ENCODE measurements at regions not wholly inside any gene's neighbourhood (a gene's known extent, or its start where the extent isn't known, plus 50 kb on each side); places are given as distances from the start of the nearest gene placed in this dataset.

GRCh38 chr6:115551527-115551926 lies 509.2 kb downstream of the FRK start (continued):
- TF ChIP-seq ARID4B (CRISPR knock-in tag; IDR thresholded peaks at IDR 0.05; ENCODE audit: borderline replicate concordance) (no peak), SP1 (CRISPR knock-in tag; conservative IDR thresholded peaks at IDR 0.05) (no peak), CDX4 (CRISPR knock-in tag; IDR thresholded peaks at IDR 0.05; ENCODE audit: borderline replicate concordance) (no peak), CREB1 (CRISPR knock-in tag; IDR thresholded peaks at IDR 0.05) (no peak), TEAD1 (CRISPR knock-in tag; IDR thresholded peaks at IDR 0.05) (no peak), STAT6 (CRISPR knock-in tag; conservative IDR thresholded peaks at IDR 0.05; ENCODE audit: low read depth) (no peak), FOXK1 (CRISPR knock-in tag; IDR thresholded peaks at IDR 0.05) (no peak), ZBTB21 (CRISPR knock-in tag; IDR thresholded peaks at IDR 0.05; ENCODE audit: borderline replicate concordance) (no peak)

- H3K4me3 Mint-ChIP-seq = no peak overlapping the region
- no peak for TF ChIP-seq FOXP1 (CRISPR knock-in tag; IDR thresholded peaks at IDR 0.05; ENCODE audit: borderline replicate concordance)
- no peaks in the 10 kb centered on the region for H3K36me3 Mint-ChIP-seq
- 0 out of 2 replicates have a peak, but pooled peaks cover 3% of the 10 kb centered on the region for H3K9me3 Mint-ChIP-seq
- CTCF ChIA-PET = interaction anchor here (1.0 kb wide), 2 partner anchors 130 to 492 kb away, joined by 3 to 5 read pairs; no protein-coding TSS in a partner anchor
- ATAC-seq = no peak
- POLR2A ChIA-PET = no interaction called here
- DNase-seq (ENCODE audit: low spot score) = no peak
- peaks cover 52% of the 10 kb centered on the region for H3K27me3 Mint-ChIP-seq (ENCODE audit: low read depth)
- H3K27ac Mint-ChIP-seq = no peak overlapping the region
- H3K4me1 Mint-ChIP-seq = peaks cover 16% of the 10 kb centered on the region; the same call in 1 of the 2 replicates
These were observed 515.1 kb downstream of the FRK start for GRCh38 chr6:115545672-115545986.

GRCh38 chr6:115544765-115545671 lies 515.7 kb downstream of the FRK start:
- 0 out of 2 replicates have a peak, but pooled peaks cover 3% of the 10 kb centered on the region for H3K9me3 Mint-ChIP-seq
- ChIA-PET POLR2A (no interaction called here), CTCF (interaction anchor here (0.6 to 1.0 kb wide), 10 partner anchors 9 to 841 kb away, joined by 3 to 5 read pairs (median 3); no protein-coding TSS in a partner anchor)
- peak; percentile 97 for ATAC-seq
- no peak overlapping the region for H3K4me3 Mint-ChIP-seq
- peaks cover 46% of the 10 kb centered on the region for H3K27me3 Mint-ChIP-seq (ENCODE audit: low read depth)
- no peak for TF ChIP-seq CBFB (CRISPR knock-in tag; IDR thresholded peaks at IDR 0.05; ENCODE audit: low read depth)
- no peak for TF ChIP-seq KAT7 (CRISPR knock-in tag; IDR thresholded peaks at IDR 0.05; ENCODE audit: borderline replicate concordance)
- no peak for TF ChIP-seq CREB1 (CRISPR knock-in tag; IDR thresholded peaks at IDR 0.05)
- peak; percentile 73 for TF ChIP-seq CTCF (IDR thresholded peaks at IDR 0.05)
- peak; percentile 47; the same call in 1 of the 2 replicates for TF ChIP-seq TEAD1 (CRISPR knock-in tag; IDR thresholded peaks at IDR 0.05)
- DNase-seq (ENCODE audit: low spot score) = peak; percentile 81
- H3K27ac Mint-ChIP-seq = no peak overlapping the region
- H3K36me3 Mint-ChIP-seq = no peaks in the 10 kb centered on the region
- peaks cover 16% of the 10 kb centered on the region; the same call in 1 of the 2 replicates for H3K4me1 Mint-ChIP-seq
